Activated CD4-positive, CD25-positive, alpha-beta regulatory T cell treated with anti-CD3 and anti-CD28 coated beads, Interleukin-2, amount 50 U/mL, for 16 hours (primary cell): ENCODE measurements at regions not wholly inside any gene's neighbourhood (a gene's known extent, or its start where the extent isn't known, plus 50 kb on each side); places are given as distances from the start of the nearest gene placed in this dataset.
"Not testable (repeated sequence)": the region's sequence is repeated elsewhere in the genome, so short reads cannot be mapped to it uniquely, and the experiment has no call there.

Source experiments
- DNase-seq: peaks from one replicate; pipeline ENCODE4 v3.0.0-alpha.2; 2020; ENCODE audit warnings: low read depth, low spot score

- DNase-seq, result no peak
Observed at GRCh38 chr21:33994373-33994772, 78.8 kb upstream of the ATP5PO start.

GRCh38 chr21:33993286-33994231 is 78.0 kb upstream of the ATP5PO start:
- no peak for DNase-seq

- not testable (repeated sequence) for DNase-seq
Observed at GRCh38 chr21:33992412-33992811, 76.8 kb upstream of the ATP5PO start.

- DNase-seq, result no peak
Observed at GRCh38 chr21:33991133-33991532, 75.5 kb upstream of the ATP5PO start.

GRCh38 chr21:33989440-33989839 is 73.8 kb upstream of the ATP5PO start:
- no peak for DNase-seq

GRCh38 chr21:33988237-33989017 is 72.8 kb upstream of the ATP5PO start:
- no peak for DNase-seq

GRCh38 chr21:33987461-33987860 is 71.9 kb upstream of the ATP5PO start:
- no peak for DNase-seq

- no peak for DNase-seq
Observed at GRCh38 chr21:33985117-33986050, 69.8 kb upstream of the ATP5PO start.

- DNase-seq, result no peak
Observed at GRCh38 chr21:33984021-33984481, 68.4 kb upstream of the ATP5PO start.

GRCh38 chr21:33981391-33982101 is 65.9 kb upstream of the ATP5PO start:
- DNase-seq, result no peak

- DNase-seq, result no peak
Observed at GRCh38 chr21:33980276-33980916, 64.8 kb upstream of the ATP5PO start.

- DNase-seq, result no peak
Observed at GRCh38 chr21:33978585-33978984, 63.0 kb upstream of the ATP5PO start.

- DNase-seq, result no peak
Observed at GRCh38 chr21:33977721-33978369, 62.2 kb upstream of the ATP5PO start.

- no peak for DNase-seq
Observed at GRCh38 chr21:33977017-33977720, 61.6 kb upstream of the ATP5PO start.

GRCh38 chr21:33976082-33977016 is 60.7 kb upstream of the ATP5PO start:
- no peak for DNase-seq

- DNase-seq, result peak; percentile 23
Observed at GRCh38 chr21:33975548-33976081, 60.0 kb upstream of the ATP5PO start.
